HG03139 (cell line): ENCODE measurements at regions not wholly inside any gene's neighbourhood (a gene's known extent, or its start where the extent isn't known, plus 50 kb on each side); places are given as distances from the start of the nearest gene placed in this dataset.
A peak's percentile ranks its signal among the peaks of the same experiment; 100 is the strongest.

Experiments used
- ATAC-seq: cut with Tn5 transposase; IDR thresholded peaks from one replicate; pipeline ENCODE4 v1.9.1; 2021; ENCODE audit not compliant: unreplicated experiment

DNA sequence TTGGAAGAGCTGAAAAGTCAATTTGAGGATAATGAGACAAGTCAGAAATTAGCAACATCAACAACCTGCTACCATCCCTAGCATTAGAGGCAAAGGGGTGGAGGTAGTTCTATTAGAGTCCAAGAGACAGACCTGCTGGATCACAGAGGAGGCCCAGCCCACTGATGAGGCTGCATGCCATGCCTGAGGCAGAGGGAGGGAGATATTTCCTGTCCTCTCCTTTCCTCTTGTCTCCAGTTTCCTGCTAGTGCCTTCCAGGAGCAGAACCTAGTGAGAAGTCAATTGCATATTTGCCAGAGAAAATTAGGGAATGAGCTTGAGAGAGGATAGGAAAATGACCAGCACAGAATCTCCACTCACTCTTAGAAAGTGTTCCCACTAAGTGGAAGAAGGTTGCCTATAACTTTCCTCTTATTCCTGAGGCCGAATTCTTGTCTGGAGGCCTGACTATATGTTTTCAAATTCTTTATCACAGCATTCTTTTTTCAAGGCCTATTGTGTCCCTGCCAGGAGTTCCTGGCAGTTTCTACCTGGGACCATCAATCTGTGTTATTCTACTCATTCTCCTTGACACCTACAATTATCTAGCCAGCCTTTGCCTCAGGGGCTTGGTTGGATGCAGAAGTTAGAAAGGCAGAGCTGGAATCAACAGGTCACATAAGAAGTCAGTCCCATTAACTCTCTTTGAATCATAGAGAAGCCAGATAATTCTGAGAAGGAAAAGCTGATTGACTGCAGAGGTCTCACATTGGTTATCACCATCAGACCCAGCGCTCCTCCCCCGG lies 121.9 kb downstream of the EMP1 start:
- ATAC-seq: no peak

GRCh38 chr12:13316587-13317246 lies 120.2 kb downstream of the EMP1 start:
- ATAC-seq: no peak

GRCh38 chr12:13313886-13314285 lies 117.4 kb downstream of the EMP1 start:
- ATAC-seq: no peak

GRCh38 chr12:13311551-13311950 lies 115.0 kb downstream of the EMP1 start:
- ATAC-seq: no peak

DNA sequence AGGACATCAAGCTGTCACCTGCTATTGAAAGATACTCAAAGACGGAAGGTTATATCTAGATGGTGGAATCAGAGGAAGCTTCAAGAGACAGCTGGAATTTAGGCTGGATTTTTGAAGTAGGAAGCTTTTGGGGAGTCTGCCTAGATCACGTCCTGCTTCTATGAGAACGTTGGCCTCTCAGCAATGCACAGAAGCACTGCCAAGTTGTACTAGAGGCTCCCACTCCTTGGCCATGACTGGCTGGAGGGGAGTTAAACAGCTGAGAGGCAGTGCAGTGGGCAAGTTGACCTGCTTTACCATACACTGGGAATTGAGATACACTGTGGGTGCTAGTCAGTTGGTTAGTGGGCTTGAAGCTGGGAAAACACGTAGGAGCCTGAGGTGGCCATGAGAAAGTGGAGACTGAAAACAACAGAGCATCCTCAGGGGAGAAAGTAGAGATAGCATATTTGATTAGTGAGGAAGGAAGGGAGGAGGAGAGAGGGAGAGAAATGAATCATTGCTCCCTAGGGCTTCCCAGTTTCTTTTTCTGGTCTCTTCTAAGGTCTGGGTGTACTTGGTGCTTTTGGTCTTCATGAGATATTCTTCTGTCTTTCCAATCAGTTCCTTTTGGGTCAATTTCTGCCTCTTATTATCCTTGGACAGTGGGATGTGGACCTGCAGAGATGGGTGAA lies 110.8 kb downstream of the EMP1 start:
- no peak for ATAC-seq

- ATAC-seq: no peak
These were observed 108.4 kb downstream of the EMP1 start for GRCh38 chr12:13304924-13305323.

DNA sequence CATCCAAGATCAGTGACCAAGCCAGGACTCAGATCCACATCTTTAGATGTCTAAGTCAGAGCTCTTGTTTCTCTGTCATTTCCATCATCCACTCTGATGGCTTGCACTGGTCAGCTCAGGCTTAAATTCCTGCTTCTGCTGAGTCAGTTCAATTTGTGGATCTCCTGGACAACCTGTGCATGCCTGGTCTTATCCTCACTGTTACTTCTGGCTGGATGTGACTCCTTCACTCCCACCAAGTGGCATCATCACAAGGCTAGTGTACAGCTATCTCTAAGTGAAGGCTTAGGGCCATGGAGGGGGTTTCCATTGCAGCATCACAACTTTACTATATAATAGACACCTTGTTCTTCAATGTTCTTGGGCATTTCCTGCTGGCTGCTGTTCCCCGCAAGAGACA lies 102.9 kb downstream of the EMP1 start:
- ATAC-seq: no peak

- no peak for ATAC-seq
These were observed 96.6 kb downstream of the EMP1 start for GRCh38 chr12:13293096-13293495.

GRCh38 chr12:13289653-13290289 lies 93.2 kb downstream of the EMP1 start:
- ATAC-seq: no peak

GRCh38 chr12:13288937-13289652 lies 92.6 kb downstream of the EMP1 start:
- no peak for ATAC-seq

DNA sequence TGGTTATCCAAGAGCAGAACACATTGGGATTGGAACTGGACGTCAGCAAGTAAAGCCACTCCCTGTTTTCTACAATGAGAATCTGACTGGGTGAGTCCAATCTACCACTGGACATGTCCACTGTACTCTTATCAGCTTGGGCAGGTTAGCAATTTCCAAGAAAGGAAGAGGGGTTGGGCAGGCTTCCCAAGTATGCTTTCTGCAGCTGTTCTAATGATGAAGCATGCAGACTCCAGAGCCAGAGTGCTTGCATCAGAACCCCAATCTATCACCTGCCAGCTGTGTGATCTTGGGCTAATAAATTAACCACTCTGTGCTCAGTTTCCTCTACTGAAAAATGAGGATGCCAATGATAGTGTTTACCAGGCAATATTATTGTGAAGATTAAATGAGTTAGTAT lies 92.0 kb downstream of the EMP1 start:
- ATAC-seq: no peak

DNA sequence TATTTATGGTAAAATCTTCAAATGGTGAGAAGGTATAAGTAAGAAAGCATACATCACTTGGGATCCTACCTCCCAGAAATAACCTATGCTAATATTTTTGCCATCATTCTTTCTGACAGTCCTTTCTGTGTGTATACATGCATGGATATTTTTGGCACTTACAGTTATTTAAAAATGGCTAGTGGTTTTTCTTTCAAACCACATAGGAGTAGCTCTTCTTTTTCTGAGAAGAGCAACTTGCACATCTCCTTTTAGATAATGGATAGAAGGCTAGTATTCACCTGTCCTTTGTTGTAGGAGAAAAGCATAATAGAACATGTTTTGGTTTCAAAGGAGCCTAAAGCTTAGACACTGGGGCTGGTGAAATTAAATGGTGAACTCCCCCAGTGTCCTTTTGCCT lies 87.3 kb downstream of the EMP1 start:
- no peak for ATAC-seq

- no peak for ATAC-seq
These were observed 86.3 kb downstream of the EMP1 start for GRCh38 chr12:13282861-13283260.

GRCh38 chr12:13278249-13278787 lies 81.8 kb downstream of the EMP1 start:
- peak; percentile 58 for ATAC-seq

- no peak for ATAC-seq
These were observed 80.8 kb downstream of the EMP1 start for GRCh38 chr12:13277293-13277692.

DNA sequence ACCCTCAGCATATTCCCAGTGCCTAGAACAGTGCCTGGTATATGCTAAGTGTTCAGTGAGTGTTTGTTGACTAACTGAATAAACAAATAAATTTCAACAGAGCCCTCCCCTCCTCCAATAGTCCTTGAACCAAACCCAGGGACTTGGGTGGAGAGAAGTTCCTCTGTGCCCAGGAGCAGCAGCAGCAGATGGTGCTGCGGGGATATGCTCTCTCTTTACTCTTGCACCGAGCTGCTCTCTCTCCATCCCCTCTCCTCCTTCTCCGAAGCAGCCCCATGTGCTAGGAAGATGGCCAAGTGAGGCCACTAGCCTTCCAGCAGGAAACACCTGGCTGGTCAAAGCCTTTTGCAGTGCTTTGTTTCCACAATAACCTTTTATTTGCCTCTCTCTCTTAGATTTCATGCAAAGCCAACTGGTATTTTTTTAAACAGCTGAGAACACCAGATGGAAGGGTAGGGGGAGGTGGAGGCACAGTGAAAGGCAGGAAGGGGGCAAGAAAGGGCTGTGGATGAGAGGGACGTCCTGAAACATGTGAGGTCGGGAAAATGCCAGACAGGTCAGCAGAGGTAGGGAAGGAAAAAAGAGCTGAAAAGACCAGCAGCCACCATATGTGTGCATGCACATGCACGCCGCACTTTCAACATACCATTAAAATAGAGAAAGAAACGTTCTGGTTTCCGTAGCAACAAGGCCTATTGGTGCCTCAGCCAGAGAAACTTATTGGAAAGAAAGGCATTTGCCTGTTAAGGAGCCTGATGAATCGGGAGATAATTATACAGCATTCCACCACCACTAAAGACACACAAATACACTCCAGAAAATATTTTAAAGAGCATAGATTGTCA lies 78.9 kb downstream of the EMP1 start:
- no peak for ATAC-seq

GRCh38 chr12:13273850-13274249 lies 77.3 kb downstream of the EMP1 start:
- no peak for ATAC-seq

GRCh38 chr12:13273097-13273496 lies 76.6 kb downstream of the EMP1 start:
- ATAC-seq: no peak

GRCh38 chr12:13270817-13271216 lies 74.3 kb downstream of the EMP1 start:
- no peak for ATAC-seq
